GM12878 (cell line): ENCODE measurements at regions not wholly inside any gene's neighbourhood (a gene's known extent, or its start where the extent isn't known, plus 50 kb on each side); places are given as distances from the start of the nearest gene placed in this dataset.
A peak's percentile ranks its signal among the peaks of the same experiment; 100 is the strongest.

ENCODE experiments used
- ATAC-seq: fragments of 200-7000 bp; cut with Tn5 transposase; 3 replicates; pipeline ENCODE4 v1.9.1; 2020; ENCODE audit warnings: mild to moderate bottlenecking, moderate library complexity
- BruUV-seq: library from RNA; stranded (reverse); fragments of 400-500 nt; replicated peaks from 2 replicates; lab custom pipeline; 2021; lab: Mats Ljungman, UMichigan
- CTCF ChIA-PET: fragments of 300-600 bp; sonication (Branson Sonifier 250); formaldehyde crosslinking; extraction: SDS; loops from one replicate; lab custom pipeline; 2021; ENCODE audit warnings: inconsistent platforms; lab: Yijun Ruan, JAX
- POLR2A ChIA-PET: fragments of 350-600 bp; formaldehyde crosslinking; extraction: SDS; loops from one replicate; lab custom pipeline; 2021; ENCODE audit warnings: inconsistent platforms; lab: Charles Lee
- RAD21 ChIA-PET: fragments of 300-600 bp; sonication (Branson Sonifier 250); formaldehyde crosslinking; loops from one replicate; lab custom pipeline; 2023; ENCODE audit warnings: antibody characterized with exemption; ENCODE audit not compliant: unreplicated experiment; lab: Charles Lee
- SMC1A ChIA-PET: fragments of 300-600 bp; sonication (Branson Sonifier 250); formaldehyde crosslinking; loops from one replicate; lab custom pipeline; 2023; ENCODE audit not compliant: unreplicated experiment, uncharacterized antibody; lab: Charles Lee
- DNase-seq: peaks from one replicate; pipeline ENCODE4 v3.0.0-alpha.2; 2011; ENCODE audit warnings: low read depth, low spot score
- FAIRE-seq: peaks from 3 replicates; lab custom pipeline; 2011; peaks lifted over from hg19 to GRCh38; lab: Jason Lieb, UNC
- H2AFZ ChIP-seq: 2 replicates; pipeline ENCODE4 v1.6.0; 2011; ENCODE audit warnings: low read depth, low read length, control low read depth; ENCODE audit not compliant: control insufficient read depth
- H3K27ac ChIP-seq: 2 replicates; pipeline ENCODE4 v1.5.1; 2011; ENCODE audit warnings: control low read depth; ENCODE audit not compliant: control insufficient read depth, insufficient read depth
- H3K27me3 ChIP-seq, 2 experiments: replicated peaks in 1 of 2; 2 replicates each; pipeline versions ENCODE4 v1.6.0 to v1.6.1; 2011; ENCODE audit warnings: low read length in 1 of 2; ENCODE audit not compliant: control insufficient read depth in 2 of 2, insufficient read depth in 2 of 2
- H3K36me3 ChIP-seq, 2 experiments: 2 replicates each; pipeline ENCODE4 v1.5.1; 2011; ENCODE audit warnings: low read length in 1 of 2; ENCODE audit not compliant: control insufficient read depth in 2 of 2, insufficient read depth in 2 of 2
- H3K4me1 ChIP-seq: 2 replicates; pipeline ENCODE4 v1.6.1; 2011; ENCODE audit warnings: mild to moderate bottlenecking, low read length, moderate library complexity, mixed read lengths; ENCODE audit not compliant: control insufficient read depth, insufficient read depth
- H3K4me2 ChIP-seq: 2 replicates; pipeline ENCODE4 v1.6.0; 2011; ENCODE audit warnings: control low read depth; ENCODE audit not compliant: control insufficient read depth, insufficient read depth
- H3K4me3 ChIP-seq: fragments of 200-600 bp; sonication (generic); 2 replicates; pipeline ENCODE4 v1.5.1; 2016
- H3K79me2 ChIP-seq: 2 replicates; pipeline ENCODE4 v1.6.0; 2011; ENCODE audit warnings: low read length; ENCODE audit not compliant: control insufficient read depth, insufficient read depth
- H3K9ac ChIP-seq: 2 replicates; pipeline ENCODE4 v1.8.0; 2011; ENCODE audit warnings: low read length, control low read depth, mixed read lengths; ENCODE audit not compliant: control insufficient read depth, insufficient read depth
- H3K9me3 ChIP-seq: replicated peaks from 3 replicates; pipeline ENCODE4 v1.5.1; 2011; ENCODE audit warnings: mild to moderate bottlenecking, low read length; ENCODE audit not compliant: control insufficient read depth, insufficient read depth
- H4K20me1 ChIP-seq: 2 replicates; pipeline ENCODE4 v1.6.0; 2011; ENCODE audit not compliant: control insufficient read depth, insufficient read depth
- ATF7 ChIP-seq: fragments of 450-650 bp; IDR thresholded peaks from 2 replicates; pipeline ENCODE4 v1.6.1; 2016; ENCODE audit warnings: low read depth, mild to moderate bottlenecking
- CBX5 ChIP-seq: sonication (generic); IDR thresholded peaks from 2 replicates; pipeline ENCODE4 v1.6.1; 2016; ENCODE audit warnings: low read depth, moderate library complexity, mild to moderate bottlenecking, inconsistent platforms
- CHD1 ChIP-seq: IDR thresholded peaks from 2 replicates; pipeline ENCODE4 v1.6.1; 2012; ENCODE audit warnings: low read depth, low read length, improper control_type of control experiment
- CHD4 ChIP-seq: fragments of 200-600 bp; sonication (generic); IDR thresholded peaks from 2 replicates; pipeline ENCODE4 v1.6.1; 2016; ENCODE audit warnings: mild to moderate bottlenecking
- DPF2 ChIP-seq: fragments of 450-650 bp; IDR thresholded peaks from 2 replicates; pipeline ENCODE4 v1.6.1; 2017; ENCODE audit warnings: mild to moderate bottlenecking
- EED ChIP-seq: sonication (generic); IDR thresholded peaks from 2 replicates; pipeline ENCODE4 v1.6.1; 2016; ENCODE audit warnings: antibody characterized with exemption, low read depth
- GATAD2B ChIP-seq: fragments of 450-650 bp; conservative IDR thresholded peaks from 2 replicates; pipeline ENCODE4 v1.6.1; 2017; ENCODE audit warnings: low read depth, mild to moderate bottlenecking, moderate library complexity
- IKZF1 ChIP-seq: fragments of 450-650 bp; conservative IDR thresholded peaks from 2 replicates; pipeline ENCODE4 v1.6.1; 2017; ENCODE audit warnings: antibody characterized with exemption, mild to moderate bottlenecking
- KDM1A ChIP-seq: fragments of 200-600 bp; sonication (generic); IDR thresholded peaks from 2 replicates; pipeline ENCODE4 v1.6.1; 2016; ENCODE audit warnings: borderline replicate concordance
- MEF2A ChIP-seq: IDR thresholded peaks from 2 replicates; pipeline ENCODE4 v1.6.1; 2011; ENCODE audit warnings: low read depth, mild to moderate bottlenecking, low read length, moderate library complexity; ENCODE audit not compliant: insufficient read depth
- MTA2 ChIP-seq: fragments of 450-650 bp; IDR thresholded peaks from 2 replicates; pipeline ENCODE4 v1.6.1; 2016; ENCODE audit warnings: low read depth, mild to moderate bottlenecking, moderate library complexity
- NBN ChIP-seq: fragments of 450-650 bp; IDR thresholded peaks from 2 replicates; pipeline ENCODE4 v1.6.1; 2016
- NKRF ChIP-seq: fragments of 450-650 bp; conservative IDR thresholded peaks from 2 replicates; pipeline ENCODE4 v1.6.1; 2017; ENCODE audit warnings: mild to moderate bottlenecking, moderate library complexity
- NR2C2 ChIP-seq: IDR thresholded peaks from 2 replicates; pipeline ENCODE4 v1.6.1; 2011; ENCODE audit warnings: borderline replicate concordance, low read depth; ENCODE audit not compliant: control insufficient read depth, insufficient read length
- POLR2A ChIP-seq: IDR thresholded peaks from 2 replicates; pipeline ENCODE4 v1.6.1; 2011; ENCODE audit warnings: low read depth, mild to moderate bottlenecking, low read length
- POLR2AphosphoS5 ChIP-seq: IDR thresholded peaks from 2 replicates; pipeline ENCODE4 v1.6.1; 2011; ENCODE audit warnings: mild to moderate bottlenecking, low read length, inconsistent platforms
- SMAD5 ChIP-seq: IDR thresholded peaks from 2 replicates; pipeline ENCODE4 v1.6.1; 2016; ENCODE audit warnings: antibody characterized with exemption, low read depth
- SMC3 ChIP-seq: IDR thresholded peaks from 2 replicates; pipeline ENCODE4 v1.6.1; 2011; ENCODE audit warnings: low read length, improper control_type of control experiment, borderline replicate concordance
- SUZ12 ChIP-seq: fragments of 200-600 bp; sonication (generic); IDR thresholded peaks from one replicate; pipeline ENCODE4 v1.6.1; 2018; ENCODE audit warnings: antibody characterized with exemption, mild to moderate bottlenecking; ENCODE audit not compliant: unreplicated experiment
- YY1 ChIP-seq: IDR thresholded peaks from 2 replicates; pipeline ENCODE4 v1.6.1; 2011; ENCODE audit warnings: low read depth, mild to moderate bottlenecking, low read length
- ZBTB33 ChIP-seq: fragments of 450-650 bp; IDR thresholded peaks from 2 replicates; pipeline ENCODE4 v1.6.1; 2017; ENCODE audit warnings: mild to moderate bottlenecking
- ZNF207 ChIP-seq: fragments of 450-650 bp; IDR thresholded peaks from 2 replicates; pipeline ENCODE4 v1.6.1; 2014; ENCODE audit warnings: antibody characterized with exemption, mild to moderate bottlenecking, borderline replicate concordance
- WGBS: methylation state at CpG from one replicate; pipeline ENCODE4 v1.1.6; 2016; ENCODE audit warnings: low lambda C conversion rate; ENCODE audit not compliant: insufficient replicate concordance, insufficient coverage; ENCODE audit errors: missing lambda C conversion rate; 5-methylcytosine and 5-hydroxymethylcytosine counted together
- in situ Hi-C: fragments of 300-500 bp; cut with MboI; formaldehyde crosslinking; loops from 9 replicates; pipeline ENCODE4 v1.14.3; 2018; ENCODE audit warnings: mixed read lengths
- intact Hi-C: fragments of 100-400 bp; cut with micrococcal nuclease; formaldehyde crosslinking; loops from one replicate; pipeline ENCODE4 v1.14.2; 2022; ENCODE audit not compliant: unreplicated experiment

GRCh38 chr3:106256249-106256957 is 387.6 kb upstream of the CBLB start:
- H3K4me2 ChIP-seq, result peak overlapping the region; percentile 52; the same call in 1 of the 2 replicates
- intact Hi-C loops, result loop anchor here (1.0 to 10.0 kb wide), 6 partner anchors 43 to 570 kb away; no protein-coding TSS in a partner anchor
- in situ Hi-C loops, result no loop called here
- RAD21 ChIA-PET, result interaction anchor here (0.7 to 7.1 kb wide), 24 partner anchors 41 to 570 kb away, joined by 3 to 96 read pairs (median 6); no protein-coding TSS in a partner anchor
- POLR2A ChIA-PET, result interaction anchor here (0.8 to 3.0 kb wide), 10 partner anchors 8 to 390 kb away, joined by 3 to 22 read pairs (median 4); no protein-coding TSS in a partner anchor
- SMC1A ChIA-PET, result interaction anchor here (0.6 to 3.2 kb wide), 34 partner anchors 8 to 549 kb away, joined by 3 to 29 read pairs (median 4); no protein-coding TSS in a partner anchor
- peak overlapping the region; percentile 99 for H3K27ac ChIP-seq
- H3K27me3 ChIP-seq, result no peaks in the 10 kb centered on the region
- H3K79me2 ChIP-seq, result peaks cover 61% of the 10 kb centered on the region
- CTCF ChIA-PET, result interaction anchor here (0.6 to 1.8 kb wide), 11 partner anchors 9 to 428 kb away, joined by 3 to 8 read pairs (median 5); no protein-coding TSS in a partner anchor
- H3K4me1 ChIP-seq, result no peaks in the 10 kb centered on the region
- ATAC-seq (peak; percentile 58), DNase-seq (peak; percentile 40), FAIRE-seq (no peak)
- peaks cover 13% of the 10 kb centered on the region for H3K9me3 ChIP-seq
- BruUV-seq, result TSS peak; percentile 84
- WGBS, result 2% methylated on average over 11 of the region's 11 CpGs
- no peaks in the 10 kb centered on the region for H4K20me1 ChIP-seq
- H3K36me3 ChIP-seq, result peaks cover 2 to 10% of the 10 kb centered on the region in 2 experiments
- H3K9ac ChIP-seq, result peak overlapping the region; percentile 99
- H3K4me3 ChIP-seq, result peak overlapping the region; percentile 83
- H2AFZ ChIP-seq, result peak overlapping the region; percentile 27
- peak; percentile 82 for TF ChIP-seq SMAD5
- TF ChIP-seq KDM1A, result no peak
- TF ChIP-seq ZBTB33, result no peak
- TF ChIP-seq YY1, result peak; percentile 40; the same call in 1 of the 2 replicates
- TF ChIP-seq NKRF, result 0 out of 2 replicates have a peak, but pooled peaks have one; percentile 58
- TF ChIP-seq ZNF207, result no peak
- TF ChIP-seq MEF2A, result 0 out of 2 replicates have a peak, but pooled peaks have one; percentile 7
- peak; percentile 17; the same call in 1 of the 2 replicates for TF ChIP-seq POLR2AphosphoS5
- TF ChIP-seq MTA2, result no peak
- TF ChIP-seq DPF2, result 0 out of 2 replicates have a peak, but pooled peaks have one; percentile 25
- TF ChIP-seq IKZF1, result peak; percentile 62; the same call in 1 of the 2 replicates
- TF ChIP-seq POLR2A, result peak; percentile 77
- no peak for TF ChIP-seq SMC3
- TF ChIP-seq NR2C2, result no peak
- 0 out of 2 replicates have a peak, but pooled peaks have one; percentile 28 for TF ChIP-seq GATAD2B
- TF ChIP-seq CHD1, result 0 out of 2 replicates have a peak, but pooled peaks have one; percentile 1
- TF ChIP-seq CHD4, result no peak
- peak; percentile 59 for TF ChIP-seq EED
- TF ChIP-seq NBN, result 0 out of 2 replicates have a peak, but pooled peaks have one; percentile 2
- TF ChIP-seq ATF7, result peak; percentile 59
- peak; percentile 57; the same call in 1 of the 2 replicates for TF ChIP-seq CBX5
- no peak for TF ChIP-seq SUZ12
